SU-DHL-6 (cell line): ENCODE measurements at regions not wholly inside any gene's neighbourhood (a gene's known extent, or its start where the extent isn't known, plus 50 kb on each side); places are given as distances from the start of the nearest gene placed in this dataset.

ENCODE experiments used
- EZH2phosphoT487 ChIP-seq: fragments of 200-600 bp; sonication (generic), shearing (Covaris generic); conservative IDR thresholded peaks from 2 replicates; pipeline ENCODE4 v1.6.1; 2018; ENCODE audit warnings: mild to moderate bottlenecking, antibody characterized with exemption, low read length, moderate library complexity, mixed read lengths
- TF ChIP-seq, protein P1 (sequence below): fragments of 200-600 bp; sonication (generic); IDR thresholded peaks from one replicate; pipeline ENCODE4 v1.5.1; 2017; ENCODE audit warnings: antibody characterized with exemption, mild to moderate bottlenecking, low read length, moderate library complexity; ENCODE audit not compliant: insufficient read depth, poor library complexity, severe bottlenecking

DNA sequence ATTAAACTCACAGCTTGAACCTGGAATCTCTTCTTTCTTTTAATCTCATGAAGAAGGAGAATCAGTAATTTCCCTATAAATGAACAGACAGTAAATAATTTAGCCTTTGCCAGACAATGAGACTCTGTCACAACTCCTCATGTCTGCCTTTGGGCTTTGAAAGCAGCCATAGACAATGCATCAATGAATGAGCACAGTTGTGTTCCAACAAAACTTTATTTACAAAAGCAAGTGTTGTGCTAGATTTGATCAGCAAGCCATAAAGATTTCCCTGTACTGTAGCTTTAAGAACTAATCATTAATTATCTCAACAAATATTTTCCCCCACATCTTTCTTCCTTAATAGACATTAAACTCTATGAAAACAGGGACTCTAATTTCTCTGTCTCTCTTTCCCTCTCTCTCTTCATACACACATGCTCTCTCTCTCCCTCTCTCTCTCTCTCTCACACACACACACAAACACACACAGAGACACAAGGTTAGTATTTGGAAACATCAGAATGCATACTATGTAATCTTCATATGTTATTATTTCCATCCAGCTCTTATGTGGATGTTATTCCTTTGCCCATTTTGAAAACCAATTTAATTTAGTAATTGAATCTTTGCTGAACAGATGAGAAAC is 1209.8 kb upstream of the CDH6 start:
- TF ChIP-seq, protein P1, sequence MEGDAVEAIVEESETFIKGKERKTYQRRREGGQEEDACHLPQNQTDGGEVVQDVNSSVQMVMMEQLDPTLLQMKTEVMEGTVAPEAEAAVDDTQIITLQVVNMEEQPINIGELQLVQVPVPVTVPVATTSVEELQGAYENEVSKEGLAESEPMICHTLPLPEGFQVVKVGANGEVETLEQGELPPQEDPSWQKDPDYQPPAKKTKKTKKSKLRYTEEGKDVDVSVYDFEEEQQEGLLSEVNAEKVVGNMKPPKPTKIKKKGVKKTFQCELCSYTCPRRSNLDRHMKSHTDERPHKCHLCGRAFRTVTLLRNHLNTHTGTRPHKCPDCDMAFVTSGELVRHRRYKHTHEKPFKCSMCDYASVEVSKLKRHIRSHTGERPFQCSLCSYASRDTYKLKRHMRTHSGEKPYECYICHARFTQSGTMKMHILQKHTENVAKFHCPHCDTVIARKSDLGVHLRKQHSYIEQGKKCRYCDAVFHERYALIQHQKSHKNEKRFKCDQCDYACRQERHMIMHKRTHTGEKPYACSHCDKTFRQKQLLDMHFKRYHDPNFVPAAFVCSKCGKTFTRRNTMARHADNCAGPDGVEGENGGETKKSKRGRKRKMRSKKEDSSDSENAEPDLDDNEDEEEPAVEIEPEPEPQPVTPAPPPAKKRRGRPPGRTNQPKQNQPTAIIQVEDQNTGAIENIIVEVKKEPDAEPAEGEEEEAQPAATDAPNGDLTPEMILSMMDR, result no peak
- no peak for TF ChIP-seq EZH2phosphoT487
